K562 (cell line): ENCODE measurements at regions not wholly inside any gene's neighbourhood (a gene's known extent, or its start where the extent isn't known, plus 50 kb on each side); places are given as distances from the start of the nearest gene placed in this dataset.

Experiments
- ATAC-seq: fragments of 200-7000 bp; cut with Tn5 transposase; 3 replicates; pipeline ENCODE4 v1.9.1; 2020; ENCODE audit warnings: moderate library complexity
- BruUV-seq: library from RNA; stranded (reverse); fragments of 400-500 nt; replicated peaks from 2 replicates; lab custom pipeline; 2021; lab: Mats Ljungman, UMichigan
- CTCF ChIA-PET: fragments of 300-600 bp; formaldehyde crosslinking; extraction: SDS; loops from one replicate; lab custom pipeline; 2021; ENCODE audit warnings: low intra/inter-chr PET ratio; lab: Yijun Ruan, JAX
- POLR2A ChIA-PET: fragments of 300-600, 350-650 bp; sonication (Branson Sonifier 250); formaldehyde crosslinking; extraction: SDS; loops from one replicate; lab custom pipeline; 2021; ENCODE audit warnings: antibody characterized with exemption, inconsistent platforms; lab: Yijun Ruan, JAX
- DNase-seq, 4 experiments: peaks; one replicate each; pipeline versions ENCODE4 v3.0.0 to v3.0.0-alpha.2; 2011 to 2018; ENCODE audit warnings: low spot score in 3 of 4, mixed read lengths in 3 of 4; ENCODE audit errors: extremely low read depth in 1 of 4
- FAIRE-seq: peaks from 2 replicates; lab custom pipeline; 2011; peaks lifted over from hg19 to GRCh38; lab: Jason Lieb, UNC
- H2AFZ ChIP-seq: 2 replicates; pipeline ENCODE4 v1.6.0; 2011; ENCODE audit warnings: low read depth, low read length, control low read depth, inconsistent platforms
- H3K27ac ChIP-seq: fragments of 200-600 bp; 3 replicates; pipeline ENCODE4 v1.8.0; 2011; ENCODE audit warnings: low read depth, mild to moderate bottlenecking, control low read depth, inconsistent platforms, low read length, moderate library complexity, mixed read lengths; ENCODE audit errors: extremely low read depth
- H3K27me3 ChIP-seq, 2 experiments: fragments of 300-600 bp in 1 of 2; 2 replicates in 1 of 2; 3 replicates in 1 of 2; pipeline versions ENCODE4 v1.6.0 to v1.8.0; 2011; ENCODE audit warnings: inconsistent platforms in 2 of 2, low read length in 2 of 2, mild to moderate bottlenecking in 1 of 2, mixed read lengths in 1 of 2, moderate library complexity in 1 of 2; ENCODE audit not compliant: control insufficient read depth in 2 of 2, insufficient read depth in 2 of 2
- H3K36me3 ChIP-seq: fragments of 300-600 bp; 3 replicates; pipeline ENCODE4 v1.8.0; 2011; ENCODE audit warnings: mild to moderate bottlenecking, low read length, inconsistent platforms; ENCODE audit not compliant: control insufficient read depth, insufficient read depth
- H3K4me1 ChIP-seq, 2 experiments: fragments of 200-600 bp in 1 of 2; replicated peaks in 1 of 2; 2 replicates in 1 of 2; 3 replicates in 1 of 2; pipeline versions ENCODE4 v1.5.1 to v1.8.0; 2011; ENCODE audit warnings: inconsistent platforms in 2 of 2, low read length in 2 of 2, mild to moderate bottlenecking in 1 of 2, mixed read lengths in 1 of 2, moderate library complexity in 1 of 2; ENCODE audit not compliant: control insufficient read depth in 2 of 2, insufficient read depth in 2 of 2
- H3K4me2 ChIP-seq: 2 replicates; pipeline ENCODE4 v1.6.1; 2011; ENCODE audit warnings: low read length, control low read depth, inconsistent platforms, mixed read lengths; ENCODE audit not compliant: insufficient read depth
- H3K4me3 ChIP-seq: fragments of 200-600 bp; sonication (generic), shearing (Covaris generic); 2 replicates; pipeline ENCODE4 v1.5.1; 2016; ENCODE audit warnings: control low read depth, inconsistent platforms
- H3K79me2 ChIP-seq: fragments of 200-600 bp; 3 replicates; pipeline ENCODE4 v1.8.0; 2011; ENCODE audit warnings: low read length, inconsistent platforms; ENCODE audit not compliant: control insufficient read depth, insufficient read depth
- H3K9ac ChIP-seq, 2 experiments: 2 replicates each; pipeline versions ENCODE4 v1.6.0 to v1.6.1; 2011; ENCODE audit warnings: low read depth in 2 of 2, low read length in 2 of 2, control low read depth in 1 of 2, inconsistent platforms in 1 of 2, mild to moderate bottlenecking in 1 of 2, mixed read lengths in 1 of 2; ENCODE audit not compliant: insufficient read depth in 1 of 2
- H3K9me1 ChIP-seq: one replicate; pipeline ENCODE4 v1.6.0; 2011; ENCODE audit warnings: inconsistent platforms, mild to moderate bottlenecking, low read length, moderate library complexity; ENCODE audit not compliant: control insufficient read depth, insufficient read depth
- H3K9me3 ChIP-seq: replicated peaks from 2 replicates; pipeline ENCODE4 v1.5.1; 2011; ENCODE audit warnings: low read depth, low read length, inconsistent platforms; ENCODE audit not compliant: control insufficient read depth, insufficient read depth
- H4K20me1 ChIP-seq: replicated peaks from 2 replicates; pipeline ENCODE4 v1.6.1; 2011; ENCODE audit warnings: low read length, inconsistent platforms, mixed read lengths; ENCODE audit not compliant: control insufficient read depth, insufficient read depth
- FOXA1 ChIP-seq: fragments of 450-650 bp; IDR thresholded peaks from 2 replicates; pipeline ENCODE4 v1.6.1; 2016; ENCODE audit warnings: mild to moderate bottlenecking, borderline replicate concordance
- YBX1 ChIP-seq: fragments of 450-650 bp; IDR thresholded peaks from 2 replicates; pipeline ENCODE4 v1.7.1; 2016; ENCODE audit warnings: mild to moderate bottlenecking
- ZNF197 ChIP-seq: fragments of 200-800 bp; sonication (Bioruptor generic); IDR thresholded peaks from 2 replicates; pipeline ENCODE4 v1.6.1; 2016; ENCODE audit warnings: low read depth, missing genetic modification characterization, missing compliant biosample characterization
- in situ Hi-C: fragments of 300-500 bp; cut with MboI; formaldehyde crosslinking; loops from 4 replicates; pipeline ENCODE4 v1.15.0; 2018; ENCODE audit warnings: inconsistent platforms, mixed read lengths
- intact Hi-C: fragments of 100-400 bp; cut with micrococcal nuclease; formaldehyde crosslinking; loops from 2 replicates; pipeline ENCODE4 v1.14.2; 2022
- TF ChIP-seq, protein P1 (sequence below): sonication (generic); formaldehyde crosslinking; IDR thresholded peaks from 2 replicates; pipeline ENCODE4 v1.8.0; 2023; ENCODE audit warnings: missing genetic modification reagents, mild to moderate bottlenecking, borderline replicate concordance

DNA sequence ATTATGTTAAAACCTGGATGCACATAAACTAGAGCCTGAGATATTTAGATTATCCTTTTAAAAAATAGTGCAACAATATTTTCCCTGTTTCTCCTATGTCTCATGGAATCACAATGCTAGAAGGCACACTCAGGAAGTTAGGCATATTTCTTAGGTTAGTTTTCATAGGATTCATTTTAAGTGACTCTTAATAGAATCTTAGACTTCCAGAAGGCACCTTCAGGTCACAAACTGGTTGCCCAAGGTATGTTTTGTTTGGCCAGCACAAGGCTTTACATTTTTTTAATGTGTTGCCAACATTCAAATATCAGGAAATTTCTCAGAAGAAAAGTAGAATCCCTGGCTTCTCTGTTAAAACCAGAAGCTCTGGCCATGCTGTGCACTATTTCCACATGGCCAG is 129.3 kb downstream of the LNPK start:
- POLR2A ChIA-PET, result no interaction called here
- FAIRE-seq, result no peak
- no TSS peak for BruUV-seq

More for the DNA sequence above, 129.3 kb downstream of the LNPK start:
- TF ChIP-seq YBX1, result no peak
- no peak for TF ChIP-seq FOXA1
- no peak for TF ChIP-seq ZNF197 (CRISPR knock-in tag)
- TF ChIP-seq, protein P1, sequence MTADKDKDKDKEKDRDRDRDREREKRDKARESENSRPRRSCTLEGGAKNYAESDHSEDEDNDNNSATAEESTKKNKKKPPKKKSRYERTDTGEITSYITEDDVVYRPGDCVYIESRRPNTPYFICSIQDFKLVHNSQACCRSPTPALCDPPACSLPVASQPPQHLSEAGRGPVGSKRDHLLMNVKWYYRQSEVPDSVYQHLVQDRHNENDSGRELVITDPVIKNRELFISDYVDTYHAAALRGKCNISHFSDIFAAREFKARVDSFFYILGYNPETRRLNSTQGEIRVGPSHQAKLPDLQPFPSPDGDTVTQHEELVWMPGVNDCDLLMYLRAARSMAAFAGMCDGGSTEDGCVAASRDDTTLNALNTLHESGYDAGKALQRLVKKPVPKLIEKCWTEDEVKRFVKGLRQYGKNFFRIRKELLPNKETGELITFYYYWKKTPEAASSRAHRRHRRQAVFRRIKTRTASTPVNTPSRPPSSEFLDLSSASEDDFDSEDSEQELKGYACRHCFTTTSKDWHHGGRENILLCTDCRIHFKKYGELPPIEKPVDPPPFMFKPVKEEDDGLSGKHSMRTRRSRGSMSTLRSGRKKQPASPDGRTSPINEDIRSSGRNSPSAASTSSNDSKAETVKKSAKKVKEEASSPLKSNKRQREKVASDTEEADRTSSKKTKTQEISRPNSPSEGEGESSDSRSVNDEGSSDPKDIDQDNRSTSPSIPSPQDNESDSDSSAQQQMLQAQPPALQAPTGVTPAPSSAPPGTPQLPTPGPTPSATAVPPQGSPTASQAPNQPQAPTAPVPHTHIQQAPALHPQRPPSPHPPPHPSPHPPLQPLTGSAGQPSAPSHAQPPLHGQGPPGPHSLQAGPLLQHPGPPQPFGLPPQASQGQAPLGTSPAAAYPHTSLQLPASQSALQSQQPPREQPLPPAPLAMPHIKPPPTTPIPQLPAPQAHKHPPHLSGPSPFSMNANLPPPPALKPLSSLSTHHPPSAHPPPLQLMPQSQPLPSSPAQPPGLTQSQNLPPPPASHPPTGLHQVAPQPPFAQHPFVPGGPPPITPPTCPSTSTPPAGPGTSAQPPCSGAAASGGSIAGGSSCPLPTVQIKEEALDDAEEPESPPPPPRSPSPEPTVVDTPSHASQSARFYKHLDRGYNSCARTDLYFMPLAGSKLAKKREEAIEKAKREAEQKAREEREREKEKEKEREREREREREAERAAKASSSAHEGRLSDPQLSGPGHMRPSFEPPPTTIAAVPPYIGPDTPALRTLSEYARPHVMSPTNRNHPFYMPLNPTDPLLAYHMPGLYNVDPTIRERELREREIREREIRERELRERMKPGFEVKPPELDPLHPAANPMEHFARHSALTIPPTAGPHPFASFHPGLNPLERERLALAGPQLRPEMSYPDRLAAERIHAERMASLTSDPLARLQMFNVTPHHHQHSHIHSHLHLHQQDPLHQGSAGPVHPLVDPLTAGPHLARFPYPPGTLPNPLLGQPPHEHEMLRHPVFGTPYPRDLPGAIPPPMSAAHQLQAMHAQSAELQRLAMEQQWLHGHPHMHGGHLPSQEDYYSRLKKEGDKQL (CRISPR knock-in tag), result no peak
- TF ChIP-seq, all 486 proteins: peak for 0
- Histone ChIP-seq H3K4me1 (no peaks in the 10 kb centered on the region), H4K20me1 (no peaks in the 10 kb centered on the region), H3K27ac (no peak overlapping the region), H3K4me2 (no peak overlapping the region), H2AFZ (no peak overlapping the region), H3K4me3 (no peak overlapping the region), H3K36me3 (no peaks in the 10 kb centered on the region), H3K9ac (no peak overlapping the region), H3K27me3 (peaks cover 4 to 29% of the 10 kb centered on the region in 2 experiments; a peak in 4 of 5 replicates), H3K9me1 (no peaks in the 10 kb centered on the region), H3K79me2 (no peaks in the 10 kb centered on the region), H3K9me3 (no peaks in the 10 kb centered on the region)
- ATAC-seq (no peak), DNase-seq (no peak)
- in situ Hi-C loops (no loop called here), intact Hi-C loops (loop anchor here (10.0 kb wide), 1 partner anchor 178 kb away; no protein-coding TSS in a partner anchor)
- CTCF ChIA-PET, result interaction anchor here (0.6 kb wide), 1 partner anchor 47 kb away, joined by 4 read pairs; no protein-coding TSS in a partner anchor
